ENCODE measurements at regions not wholly inside any gene's neighbourhood (a gene's known extent, or its start where the extent isn't known, plus 50 kb on each side); places are given as distances from the start of the nearest gene placed in this dataset.
"Not testable (repeated sequence)": the region's sequence is repeated elsewhere in the genome, so short reads cannot be mapped to it uniquely, and the experiment has no call there.

DNA sequence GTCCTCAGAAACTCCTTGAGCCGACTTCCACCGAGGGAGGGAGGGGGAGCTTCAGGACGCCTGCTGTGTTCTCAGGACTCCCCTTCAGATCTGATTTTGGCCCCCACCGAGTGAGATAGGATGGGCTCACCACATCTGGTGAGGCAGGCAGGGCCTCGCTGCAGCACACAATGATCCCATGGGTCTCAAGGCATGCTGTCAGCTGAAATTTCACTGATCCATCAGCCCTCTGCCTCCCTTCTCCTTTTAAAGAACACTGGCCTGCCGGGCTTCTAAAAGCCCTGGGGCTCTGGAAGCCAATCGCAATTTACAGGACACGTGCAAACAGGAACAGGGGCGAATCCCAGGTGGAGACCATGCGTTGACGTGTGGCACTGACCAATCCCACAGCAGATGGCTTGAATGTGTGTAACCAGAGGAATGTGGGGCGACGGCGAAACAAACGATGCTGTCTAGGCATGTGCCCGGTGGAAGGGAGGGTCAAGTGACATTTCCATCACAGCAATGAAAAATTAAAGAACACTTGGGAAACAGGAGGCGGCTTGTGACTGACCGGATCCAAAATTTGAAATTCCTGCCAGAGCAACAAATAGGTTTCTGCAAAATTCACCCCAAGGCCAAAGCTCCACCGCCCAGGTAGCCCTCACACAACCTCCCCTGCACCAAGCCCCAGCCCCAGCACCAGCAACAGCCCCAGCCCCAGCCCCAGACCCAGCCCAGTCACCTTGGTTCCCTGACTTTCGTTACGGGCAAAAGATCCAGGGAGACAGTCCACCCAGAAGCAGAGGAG is 167.1 kb upstream of the ZNF337 start:
- Histone ChIP-seq H3K27ac (no peak overlapping the region), H3K9me3 (no peaks in the 10 kb centered on the region), H3K4me3 (peak overlapping the region; percentile 21 to 31), H3K36me3 (no peaks in the 10 kb centered on the region), H3K27me3 (peaks cover 0 to 91% of the 10 kb centered on the region in 2 donors), H3K4me1 (peaks cover 10 to 32% of the 10 kb centered on the region in 2 donors)
- DNase-seq, result peak in 1 of 4 donors; percentile 82
- intact Hi-C loops (cut with DNase I), result no loop called here
- no peak for ATAC-seq
- TF ChIP-seq CTCF (IDR thresholded peaks at IDR 0.05), result no peak

DNA sequence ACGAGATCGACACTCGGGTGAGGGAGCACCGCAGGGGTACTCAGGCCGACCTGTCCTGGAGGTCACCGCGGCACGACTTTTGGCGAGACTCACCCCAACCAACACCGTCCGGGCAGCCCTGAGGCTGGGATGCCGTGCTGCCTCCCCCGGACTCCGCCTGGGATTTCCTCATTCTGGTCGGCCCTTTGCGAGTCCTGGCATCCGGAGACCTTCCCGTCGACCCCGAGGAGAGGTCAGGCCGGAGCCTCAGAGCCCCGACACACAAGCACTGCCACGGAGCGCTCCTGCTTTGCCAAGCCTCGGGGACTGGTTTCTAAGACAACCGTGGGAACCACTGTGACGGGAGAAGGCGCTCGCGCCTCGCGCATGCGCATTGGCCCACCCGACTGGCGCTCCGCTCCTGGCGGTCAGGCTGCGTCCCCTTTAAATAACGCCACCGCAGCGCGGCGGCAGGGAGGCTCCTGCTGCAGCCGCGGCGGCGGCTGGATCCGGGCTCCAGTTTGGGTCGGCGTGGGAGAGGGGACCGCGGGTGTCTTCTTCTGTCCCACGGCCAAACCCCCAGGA is 166.4 kb upstream of the ZNF337 start:
- H3K27ac ChIP-seq; H3K36me3 ChIP-seq; intact Hi-C loops (cut with DNase I); H3K9me3 ChIP-seq: not testable (repeated sequence)
- peaks cover 0 to 91% of the 10 kb centered on the region in 2 donors for H3K27me3 ChIP-seq
- H3K4me3 ChIP-seq, result peak overlapping the region; percentile 21 to 31
- ATAC-seq (peak; percentile 57), DNase-seq (peak; percentile 74 to 95 (median 90))
- H3K4me1 ChIP-seq, result peaks cover 10 to 38% of the 10 kb centered on the region in 2 donors

DNA sequence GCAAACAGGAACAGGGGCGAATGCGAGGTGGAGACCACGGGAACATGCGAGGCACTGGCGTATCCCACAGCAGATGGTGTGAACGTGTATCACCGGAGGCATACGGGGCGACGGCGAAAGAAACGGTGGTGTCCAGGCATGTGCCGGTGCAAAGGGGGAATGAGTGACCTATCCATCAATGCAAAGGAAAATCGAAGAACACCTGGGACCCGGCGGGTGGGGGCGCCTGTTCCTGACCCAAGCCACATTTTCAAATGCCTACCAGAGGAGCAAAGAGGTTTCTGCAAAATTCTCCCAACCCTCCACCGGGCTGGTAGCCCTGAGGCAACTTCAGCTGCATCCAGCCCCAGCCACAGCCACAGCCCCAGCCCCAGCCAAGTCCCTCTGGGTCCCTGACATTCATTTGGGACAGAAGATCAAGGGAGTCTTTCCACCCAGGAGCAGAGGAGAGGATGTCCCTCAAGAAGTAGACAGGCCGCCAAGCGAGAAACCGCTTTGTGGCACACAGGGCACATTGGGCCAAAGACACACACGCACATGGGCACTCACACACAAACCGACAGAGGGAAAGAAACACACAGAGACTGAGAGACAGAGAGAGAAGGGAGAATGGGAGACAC is 164.0 kb upstream of the ZNF337 start:
- intact Hi-C loops (cut with DNase I), result no loop called here
- Histone ChIP-seq H3K27ac (no peak overlapping the region), H3K4me3 (no peak overlapping the region), H3K36me3 (no peaks in the 10 kb centered on the region), H3K9me3 (no peaks in the 10 kb centered on the region), H3K4me1 (peaks cover 10 to 35% of the 10 kb centered on the region in 2 donors), H3K27me3 (peaks cover 0 to 77% of the 10 kb centered on the region in 2 donors)
- no peak for DNase-seq
- no peak for TF ChIP-seq CTCF (IDR thresholded peaks at IDR 0.05)
- no peak for ATAC-seq

DNA sequence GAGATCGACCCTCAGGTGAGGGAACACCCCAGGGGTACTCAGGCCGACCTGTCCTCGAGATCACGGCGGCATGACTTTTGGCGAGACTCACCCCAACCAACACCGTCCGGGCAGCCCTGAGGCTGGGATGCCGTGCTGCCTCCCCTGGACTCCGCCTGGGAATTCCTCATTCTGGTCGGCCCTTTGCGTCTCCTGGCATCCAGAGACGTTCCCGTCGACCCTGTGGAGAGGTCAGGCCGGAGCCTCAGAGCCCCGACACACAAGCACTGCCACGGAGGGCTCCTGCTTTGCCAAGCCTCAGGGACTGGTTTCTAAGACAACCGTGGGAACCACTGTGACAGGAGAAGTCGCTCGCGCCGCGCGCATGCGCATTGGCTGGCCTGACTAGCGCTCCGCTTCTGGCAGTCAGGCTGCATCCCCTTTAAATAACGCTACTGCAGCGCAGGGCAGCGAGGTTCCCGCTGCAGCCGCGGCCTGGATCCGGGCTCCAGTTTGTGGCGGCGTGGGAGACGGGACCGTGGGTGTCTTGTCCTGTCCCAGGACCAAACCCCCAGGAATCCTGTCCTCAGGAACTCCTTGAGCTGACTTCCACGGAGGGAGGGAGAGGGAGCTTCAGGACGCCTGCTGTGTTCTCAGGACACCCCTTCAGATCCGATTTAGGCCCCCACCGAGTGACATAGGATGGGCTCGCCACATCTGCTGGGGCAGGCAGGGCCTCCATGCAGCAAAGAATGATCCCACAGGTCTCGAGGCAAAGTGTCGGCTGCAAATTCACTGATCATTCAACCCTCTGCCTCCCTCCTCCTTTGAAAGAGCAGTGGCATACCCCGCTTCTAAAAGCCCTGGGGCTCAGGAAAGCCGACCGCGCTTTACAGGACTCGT is 163.2 kb upstream of the ZNF337 start:
- H3K36me3 ChIP-seq, result no peaks in the 10 kb centered on the region
- H3K4me1 ChIP-seq, result peaks cover 10 to 34% of the 10 kb centered on the region in 2 donors
- DNase-seq (peak in 2 of 4 donors; percentile 75 to 92), ATAC-seq (peak; percentile 54)
- TF ChIP-seq CTCF (IDR thresholded peaks at IDR 0.05), result no peak
- no peak overlapping the region for H3K4me3 ChIP-seq
- H3K9me3 ChIP-seq, result no peaks in the 10 kb centered on the region
- H3K27ac ChIP-seq, result no peak overlapping the region
- intact Hi-C loops (cut with DNase I), result no loop called here
- H3K27me3 ChIP-seq, result peaks cover 0 to 71% of the 10 kb centered on the region in 2 donors
